Islet of Langerhans (tissue), 1 donor: ENCODE measurements at regions not wholly inside any gene's neighbourhood (a gene's known extent, or its start where the extent isn't known, plus 50 kb on each side); places are given as distances from the start of the nearest gene placed in this dataset.

Experiments used
- FAIRE-seq: peaks from one replicate; lab custom pipeline; 2011; peaks lifted over from hg19 to GRCh38; lab: Jason Lieb, UNC

DNA sequence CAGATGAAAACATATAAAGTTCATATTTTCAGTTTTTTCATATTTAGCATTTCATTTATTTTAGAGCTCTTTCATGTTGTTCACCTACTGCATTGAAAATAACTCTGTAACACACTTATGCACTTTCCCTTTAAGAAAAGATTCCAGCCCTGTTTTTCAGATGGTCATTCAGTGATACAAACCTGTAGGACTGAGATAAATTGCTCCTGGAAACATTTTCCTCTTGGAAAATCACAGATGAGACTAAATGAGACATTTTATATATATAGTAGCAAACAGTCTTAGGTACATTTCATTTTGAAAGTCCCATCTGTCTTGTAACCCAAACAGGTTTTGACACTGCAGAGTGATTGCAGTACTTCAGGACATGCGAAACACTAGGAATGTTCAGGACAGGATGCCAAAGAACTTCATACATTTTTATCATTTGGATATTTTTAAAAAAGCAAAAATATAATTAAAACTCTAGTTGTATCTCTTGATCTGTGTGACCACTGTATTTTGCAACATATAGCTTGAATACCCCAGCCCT, 412.4 kb downstream of the MTX2 start:
- no peak for FAIRE-seq

DNA sequence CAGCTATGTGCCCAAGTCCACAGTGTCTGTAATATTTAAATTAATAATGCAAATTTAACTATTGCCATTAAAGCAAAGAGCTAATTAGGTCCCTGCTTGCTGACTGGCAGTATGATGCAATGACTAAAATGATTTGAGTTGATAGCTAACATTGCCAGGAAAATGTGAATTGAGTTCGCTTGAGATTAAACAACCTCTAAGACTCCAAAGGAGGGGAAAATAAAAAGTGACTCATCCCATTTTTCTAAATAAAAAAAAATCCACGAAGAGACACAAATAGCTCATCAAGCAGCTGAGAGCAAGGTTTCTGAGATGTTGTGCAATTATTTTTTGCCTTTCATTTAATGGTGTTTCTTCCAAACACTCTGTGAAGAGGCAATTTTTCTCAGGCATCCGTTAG, 413.0 kb downstream of the MTX2 start:
- no peak for FAIRE-seq

GRCh38 chr2:176683618-176684111, 414.4 kb downstream of the MTX2 start:
- FAIRE-seq = no peak

GRCh38 chr2:176685908-176686307, 416.7 kb downstream of the MTX2 start:
- no peak for FAIRE-seq

DNA sequence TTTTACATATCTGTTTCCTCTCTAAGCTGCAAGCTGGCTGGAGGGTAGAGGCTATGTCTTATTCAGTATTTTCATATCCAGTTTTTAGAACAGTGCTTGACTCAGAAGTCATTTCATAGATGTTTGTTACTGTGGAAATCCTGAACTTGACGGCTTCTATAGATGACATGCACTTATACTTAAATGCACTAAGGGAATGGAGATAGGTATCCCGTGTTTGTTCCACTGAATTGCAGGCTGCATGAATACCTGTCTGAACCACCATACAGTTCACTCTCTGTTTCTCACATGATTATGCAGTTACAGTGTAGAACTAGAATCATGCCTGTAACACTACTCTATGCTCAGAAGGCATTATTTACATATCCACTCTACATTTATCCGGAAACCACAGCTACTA, 417.1 kb downstream of the MTX2 start:
- no peak for FAIRE-seq

DNA sequence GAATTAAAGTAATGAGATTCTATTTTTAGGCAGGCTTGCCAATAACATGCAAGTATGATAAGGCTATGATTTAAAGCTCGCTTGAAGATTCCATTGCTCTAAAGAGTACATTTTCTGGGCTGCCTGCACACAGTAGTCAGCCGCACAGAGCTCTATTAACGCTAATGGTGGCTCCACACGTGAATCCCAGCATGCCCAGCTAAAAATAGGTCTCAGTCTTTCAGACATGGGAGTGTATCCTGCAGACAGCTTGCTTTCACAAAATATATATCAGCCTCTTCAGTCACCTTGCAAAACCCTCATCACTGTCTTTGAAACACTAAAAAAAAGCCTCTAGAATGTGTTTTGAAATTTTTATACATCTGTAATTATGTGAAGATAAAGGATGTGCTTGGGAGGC, 418.1 kb downstream of the MTX2 start:
- FAIRE-seq = no peak

DNA sequence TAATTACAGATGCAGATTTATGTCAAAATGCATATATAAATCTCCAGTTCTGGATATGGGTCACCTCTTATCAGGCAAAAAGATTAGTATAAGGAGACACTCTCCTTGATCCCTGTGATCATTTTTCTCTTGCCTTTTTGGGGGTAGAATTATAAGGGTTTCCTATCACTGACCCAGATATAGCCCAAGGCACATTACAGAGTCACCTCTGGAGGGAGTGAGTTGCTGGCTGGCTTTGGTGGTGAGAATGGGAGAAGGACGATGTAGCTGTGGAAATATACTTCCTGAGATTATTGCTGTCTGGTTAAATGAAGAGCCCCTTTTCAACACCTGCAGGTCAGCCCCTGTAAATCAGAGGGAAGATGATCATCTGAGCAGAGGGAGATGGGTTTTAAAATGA, 418.7 kb downstream of the MTX2 start:
- FAIRE-seq = no peak

DNA sequence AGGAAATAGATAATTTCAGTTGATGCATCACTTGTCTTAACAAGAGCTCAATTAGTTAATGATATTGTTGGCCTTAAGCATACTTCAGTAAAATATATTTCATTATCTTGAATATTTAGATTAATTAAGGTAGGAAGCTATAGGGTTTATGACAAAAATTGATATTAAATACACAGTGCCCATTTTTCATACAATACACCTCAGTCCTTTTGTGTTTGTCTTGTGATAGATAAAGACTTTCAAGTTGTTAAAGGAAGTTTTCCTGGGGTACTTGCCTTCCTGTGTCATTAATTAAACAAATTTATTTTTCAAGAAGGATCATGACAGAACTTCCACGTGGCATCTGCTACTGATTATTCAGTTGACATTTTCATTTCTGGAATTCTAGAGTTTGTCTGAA, 420.5 kb downstream of the MTX2 start:
- no peak for FAIRE-seq

- no peak for FAIRE-seq
These were observed 422.2 kb downstream of the MTX2 start for GRCh38 chr2:176691471-176691870.

DNA sequence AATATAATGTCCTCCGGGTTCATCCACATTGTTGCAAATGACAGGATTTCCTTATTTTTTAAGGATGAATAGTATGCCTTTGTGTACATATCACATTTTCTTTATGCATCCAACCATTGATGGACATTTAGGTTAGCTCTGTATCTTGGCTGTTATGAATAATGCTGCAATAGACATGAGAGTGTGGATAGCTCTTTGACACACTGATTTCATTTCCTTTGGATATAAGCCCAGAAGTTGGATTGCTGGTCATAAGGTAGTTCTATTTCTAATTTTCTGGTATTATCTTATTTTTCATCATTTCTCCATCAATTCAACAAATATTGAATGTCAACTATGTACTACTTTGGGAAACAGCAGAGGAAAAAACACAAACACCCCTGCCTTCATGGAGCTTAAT, 423.3 kb downstream of the MTX2 start:
- no peak for FAIRE-seq

DNA sequence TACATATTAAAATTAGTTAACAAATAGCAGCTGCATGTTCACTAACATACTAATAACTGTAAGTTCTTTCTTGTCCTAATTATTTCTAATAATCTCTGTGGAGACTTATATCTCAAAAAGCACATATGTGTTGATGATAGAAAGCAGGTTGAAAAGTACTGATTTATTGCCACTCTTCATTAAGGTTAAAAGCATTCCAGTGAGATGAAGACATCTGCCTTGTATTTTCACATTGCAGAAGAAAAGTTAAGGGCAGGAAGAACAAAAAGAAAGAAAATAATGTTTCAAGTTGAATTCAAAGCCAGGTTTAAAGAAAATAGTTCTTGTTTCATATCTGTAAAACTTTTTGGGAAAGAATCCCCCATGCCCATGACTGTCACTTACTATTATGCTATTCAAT, 429.9 kb downstream of the MTX2 start:
- FAIRE-seq = no peak

- FAIRE-seq = no peak
These were observed 430.4 kb downstream of the MTX2 start for GRCh38 chr2:176699644-176700043.

DNA sequence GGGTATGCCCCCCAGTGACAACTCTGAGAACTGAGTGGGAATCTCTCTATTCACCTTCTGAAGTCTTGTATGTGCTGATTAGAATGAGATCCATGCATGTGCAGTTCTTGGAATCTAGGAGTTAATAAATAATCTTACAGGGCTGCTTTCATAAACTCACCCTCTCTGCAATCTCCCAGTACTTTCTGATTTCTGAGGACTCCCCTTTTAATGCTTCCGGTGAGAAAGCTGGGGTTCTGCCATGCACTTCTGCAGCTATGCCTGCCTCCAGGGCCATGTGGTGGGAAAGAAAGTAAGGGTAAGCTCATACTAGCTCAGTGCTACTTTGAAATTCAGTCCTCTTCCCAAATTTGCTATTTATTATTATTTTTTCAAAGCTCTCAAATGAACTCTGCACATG, 432.9 kb downstream of the MTX2 start:
- no peak for FAIRE-seq

DNA sequence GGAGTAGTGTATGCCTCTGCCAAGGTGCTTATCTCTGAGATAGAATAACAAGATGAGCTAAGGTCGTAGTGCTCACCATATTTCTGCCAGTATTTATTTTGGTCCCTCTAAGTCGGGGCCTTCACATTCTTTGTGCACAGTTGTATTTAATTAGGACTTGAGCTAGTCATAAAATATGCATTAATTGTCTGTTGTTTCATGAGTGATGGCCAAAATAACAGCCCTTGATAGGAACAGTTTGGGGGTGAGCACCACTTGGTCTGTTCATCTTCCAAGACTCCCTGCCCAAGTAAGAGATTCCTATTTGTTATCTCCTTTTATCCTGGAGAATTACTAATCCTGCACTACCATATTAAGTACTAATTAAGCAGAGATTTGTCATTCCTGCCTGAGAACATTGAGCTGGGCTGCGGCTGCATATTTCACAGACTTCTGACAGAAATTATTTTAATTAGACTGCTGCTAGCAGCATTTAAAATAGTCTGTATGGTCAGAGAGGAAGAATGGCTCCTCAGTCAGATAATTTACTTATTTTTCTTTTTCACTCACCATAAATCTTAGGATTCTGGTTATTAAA, 435.1 kb downstream of the MTX2 start:
- FAIRE-seq = no peak

DNA sequence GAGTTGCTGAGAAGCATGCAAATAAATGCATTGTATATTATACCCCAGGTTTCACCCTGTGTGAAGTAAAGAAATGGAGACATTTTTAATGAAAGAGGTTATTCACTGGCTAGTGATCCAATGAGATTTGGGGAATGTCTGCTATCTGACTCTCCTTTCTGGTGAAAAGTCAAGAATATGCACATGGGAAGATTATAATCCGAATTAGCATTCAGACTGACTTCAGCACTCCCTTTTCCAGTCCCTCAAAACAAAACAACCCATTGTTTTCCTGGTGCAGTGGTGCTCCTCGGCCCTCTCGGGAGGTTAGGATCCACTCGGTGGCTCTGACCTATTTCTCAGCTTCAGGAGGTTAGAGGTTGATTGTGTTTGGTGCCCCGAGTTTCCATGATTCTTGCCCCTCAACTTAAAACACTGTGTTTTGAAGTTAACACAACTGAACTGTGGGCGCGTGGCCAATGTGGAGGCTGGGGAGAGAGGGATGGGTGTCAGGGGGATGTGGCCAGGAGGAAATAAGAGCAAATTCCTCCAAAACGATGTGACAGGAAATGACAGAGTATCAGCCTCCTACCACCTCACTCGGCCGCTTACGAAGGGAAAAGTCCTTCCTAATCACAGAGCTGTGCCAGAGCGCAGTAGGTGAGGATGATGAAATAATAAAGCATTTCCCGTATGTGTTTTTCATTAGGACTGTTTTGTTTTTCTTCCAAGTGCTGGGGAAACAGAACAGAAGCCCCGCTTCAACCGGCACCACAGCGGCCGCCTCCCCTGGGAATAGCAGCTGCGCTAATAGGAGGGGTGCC, 440.1 kb downstream of the MTX2 start:
- FAIRE-seq = no peak

- no peak for FAIRE-seq
These were observed 440.7 kb downstream of the MTX2 start for GRCh38 chr2:176709991-176710390.

DNA sequence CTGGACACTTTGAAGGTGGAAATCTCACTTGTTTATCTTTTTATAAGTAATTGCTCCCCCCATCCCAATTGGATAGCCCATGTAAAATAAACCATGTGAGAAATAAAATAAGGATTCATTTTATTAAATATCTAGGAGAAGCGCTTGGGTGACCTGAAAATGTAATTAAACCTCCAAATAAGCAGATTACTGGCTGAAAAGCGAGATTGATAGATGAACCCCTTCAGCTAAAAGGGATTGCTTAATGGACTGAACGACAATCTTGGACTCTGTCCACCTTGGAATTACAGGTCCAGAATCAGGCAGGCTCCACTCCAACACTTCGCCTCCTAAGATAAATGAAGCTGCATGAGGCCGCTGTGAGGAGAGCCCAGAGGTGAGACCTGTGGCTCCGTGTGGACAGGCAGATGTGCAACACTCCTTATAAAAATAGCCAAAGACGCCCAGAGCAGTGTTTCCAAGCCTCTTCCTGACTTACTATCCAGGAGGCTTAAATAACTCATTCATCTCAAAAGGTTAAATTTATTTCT, 441.5 kb downstream of the MTX2 start:
- FAIRE-seq = no peak

- no peak for FAIRE-seq
These were observed 456.8 kb downstream of the MTX2 start for GRCh38 chr2:176725873-176726645.

DNA sequence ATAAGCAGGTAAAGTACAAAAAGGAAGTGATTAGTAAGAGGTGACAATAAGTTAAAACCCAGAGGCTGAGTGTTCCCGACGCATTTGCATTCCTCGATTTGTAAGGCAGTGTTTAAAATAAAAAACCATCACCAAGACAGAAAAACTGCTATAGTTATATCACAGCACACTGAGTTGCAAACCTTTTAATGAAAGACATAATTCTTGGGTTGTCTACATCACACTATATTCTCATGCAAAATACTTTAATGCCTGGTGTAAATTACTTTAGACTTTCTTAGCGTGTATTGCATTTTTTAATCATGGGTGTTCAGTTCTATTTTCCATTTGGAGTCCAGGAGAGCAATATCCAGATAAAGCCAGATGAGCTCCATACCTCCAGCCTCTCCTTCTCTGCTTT, 458.5 kb downstream of the MTX2 start:
- no peak for FAIRE-seq

GRCh38 chr2:176729706-176730569, 460.7 kb downstream of the MTX2 start:
- no peak for FAIRE-seq

DNA sequence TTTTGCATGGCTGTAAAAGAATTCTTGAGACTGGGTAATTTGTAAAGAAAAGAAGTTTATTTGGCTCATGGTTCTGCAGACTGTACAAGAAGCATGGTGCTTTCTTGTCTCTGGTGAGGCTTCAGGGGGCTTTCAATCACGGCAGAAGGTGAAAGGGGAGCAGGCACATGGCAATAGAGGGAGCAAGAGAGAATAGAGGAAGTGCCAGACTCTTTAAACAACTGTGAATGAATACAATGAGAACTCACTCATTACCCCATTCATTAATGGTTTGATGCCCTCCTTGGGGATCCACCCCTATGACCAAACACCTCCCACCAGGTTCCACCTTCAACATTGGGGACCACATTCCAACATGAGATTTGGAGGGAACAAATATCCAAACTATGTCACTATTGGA, 463.5 kb downstream of the MTX2 start:
- no peak for FAIRE-seq
